ENCODE measurements at regions not wholly inside any gene's neighbourhood (a gene's known extent, or its start where the extent isn't known, plus 50 kb on each side); places are given as distances from the start of the nearest gene placed in this dataset.
"Not testable (repeated sequence)": the region's sequence is repeated elsewhere in the genome, so short reads cannot be mapped to it uniquely, and the experiment has no call there.

GRCh38 chr1:71292203-71292602 is 211.4 kb upstream of the ZRANB2 start:
- Histone ChIP-seq H3K4me1 (ENCODE audit: control insufficient read depth in 1 of 2, extremely low read depth in 1 of 2, insufficient read depth in 2 of 2, low read length in 2 of 2) (no peaks in the 10 kb centered on the region), H3K27ac (ENCODE audit: low read length) (no peak overlapping the region), H3K9me3 (no peaks in the 10 kb centered on the region), H3K36me3 (ENCODE audit: control insufficient read depth in 2 of 2, extremely low read depth in 1 of 2, insufficient read depth in 1 of 2, low read length in 1 of 2) (no peaks in the 10 kb centered on the region), H3K4me3 (ENCODE audit: control insufficient read depth in 1 of 2, extremely low read depth in 1 of 2, low read length in 1 of 2) (no peak overlapping the region), H3K27me3 (replicated peaks in 1 of 2; ENCODE audit: control insufficient read depth in 2 of 2, extremely low read depth in 1 of 2, insufficient read depth in 2 of 2, low read length in 1 of 2) (no peaks in the 10 kb centered on the region)
- H3K27ac Mint-ChIP-seq: no peak overlapping the region
- ChIA-PET POLR2A (no interaction called here), CTCF (no interaction called here)
- H3K4me3 Mint-ChIP-seq: no peak overlapping the region
- no peaks in the 10 kb centered on the region for H3K27me3 Mint-ChIP-seq
- no CpG with 5 or more reads among the region's 2 CpGs for WGBS (ENCODE audit: insufficient coverage)
- no peaks in the 10 kb centered on the region for H3K4me1 Mint-ChIP-seq
- ATAC-seq (replicated peaks in 1 of 4) (no peak), DNase-seq (no peak)
- no peaks in the 10 kb centered on the region for H3K36me3 Mint-ChIP-seq
- H3K9me3 Mint-ChIP-seq: peaks cover 10 to 31% (median 15%) of the 10 kb centered on the region in 3 donors

GRCh38 chr1:71290506-71291237 is 209.8 kb upstream of the ZRANB2 start:
- H3K27me3 Mint-ChIP-seq; ATAC-seq (replicated peaks in 1 of 4); POLR2A ChIA-PET; H3K4me1 Mint-ChIP-seq; H3K36me3 Mint-ChIP-seq; H3K27me3 ChIP-seq (replicated peaks in 1 of 2; ENCODE audit: control insufficient read depth in 2 of 2, extremely low read depth in 1 of 2, insufficient read depth in 2 of 2, low read length in 1 of 2); H3K9me3 ChIP-seq; H3K27ac Mint-ChIP-seq; H3K27ac ChIP-seq (ENCODE audit: low read length); DNase-seq; H3K4me1 ChIP-seq (ENCODE audit: control insufficient read depth in 1 of 2, extremely low read depth in 1 of 2, insufficient read depth in 2 of 2, low read length in 2 of 2); H3K4me3 Mint-ChIP-seq; H3K36me3 ChIP-seq (ENCODE audit: control insufficient read depth in 2 of 2, extremely low read depth in 1 of 2, insufficient read depth in 1 of 2, low read length in 1 of 2); H3K4me3 ChIP-seq (ENCODE audit: control insufficient read depth in 1 of 2, extremely low read depth in 1 of 2, low read length in 1 of 2): not testable (repeated sequence)
- peaks cover 10 to 31% (median 15%) of the 10 kb centered on the region in 3 donors for H3K9me3 Mint-ChIP-seq
- CTCF ChIA-PET: interaction anchor here in 1 of 2 donors (0.6 kb wide), 1 partner anchor 19 kb away, joined by 3 read pairs; no protein-coding TSS in a partner anchor
- 71% methylated on average over 3 of the region's 6 CpGs for WGBS (ENCODE audit: insufficient coverage)

- peaks cover 6 to 22% (median 17%) of the 10 kb centered on the region in 3 donors for H3K9me3 Mint-ChIP-seq
- H3K36me3 Mint-ChIP-seq: no peaks in the 10 kb centered on the region
- ChIA-PET CTCF (no interaction called here), POLR2A (interaction anchor here in 1 of 2 donors (0.5 kb wide), 1 partner anchor 14 kb away, joined by 3 read pairs; no protein-coding TSS in a partner anchor)
- no peak for DNase-seq
- H3K4me3 ChIP-seq (ENCODE audit: control insufficient read depth in 1 of 2, extremely low read depth in 1 of 2, low read length in 1 of 2): no peak overlapping the region
- no peaks in the 10 kb centered on the region for H3K36me3 ChIP-seq (ENCODE audit: control insufficient read depth in 2 of 2, extremely low read depth in 1 of 2, insufficient read depth in 1 of 2, low read length in 1 of 2)
- no peaks in the 10 kb centered on the region for H3K4me1 ChIP-seq (ENCODE audit: control insufficient read depth in 1 of 2, extremely low read depth in 1 of 2, insufficient read depth in 2 of 2, low read length in 2 of 2)
- no peaks in the 10 kb centered on the region for H3K9me3 ChIP-seq
- no peaks in the 10 kb centered on the region for H3K27me3 Mint-ChIP-seq
- no peak overlapping the region for H3K27ac ChIP-seq (ENCODE audit: low read length)
- no peak for ATAC-seq (replicated peaks in 1 of 4)
- no peak overlapping the region for H3K27ac Mint-ChIP-seq
- no peaks in the 10 kb centered on the region for H3K4me1 Mint-ChIP-seq
- H3K27me3 ChIP-seq (replicated peaks in 1 of 2; ENCODE audit: control insufficient read depth in 2 of 2, extremely low read depth in 1 of 2, insufficient read depth in 2 of 2, low read length in 1 of 2): no peaks in the 10 kb centered on the region
- H3K4me3 Mint-ChIP-seq: no peak overlapping the region
- WGBS (ENCODE audit: insufficient coverage): no CpG with 5 or more reads among the region's 1 CpG
Measured at GRCh38 chr1:71285529-71285928, 204.7 kb upstream of the ZRANB2 start.

- Mint-ChIP-seq H3K4me1 (no peaks in the 10 kb centered on the region), H3K27ac (no peak overlapping the region), H3K36me3 (no peaks in the 10 kb centered on the region), H3K27me3 (no peaks in the 10 kb centered on the region), H3K9me3 (peaks cover 3 to 5% (median 5%) of the 10 kb centered on the region in 3 donors), H3K4me3 (no peak overlapping the region)
- Histone ChIP-seq H3K9me3 (no peaks in the 10 kb centered on the region), H3K27ac (ENCODE audit: low read length) (no peak overlapping the region), H3K36me3 (ENCODE audit: control insufficient read depth in 2 of 2, extremely low read depth in 1 of 2, insufficient read depth in 1 of 2, low read length in 1 of 2) (no peaks in the 10 kb centered on the region), H3K27me3 (replicated peaks in 1 of 2; ENCODE audit: control insufficient read depth in 2 of 2, extremely low read depth in 1 of 2, insufficient read depth in 2 of 2, low read length in 1 of 2) (no peaks in the 10 kb centered on the region), H3K4me3 (ENCODE audit: control insufficient read depth in 1 of 2, extremely low read depth in 1 of 2, low read length in 1 of 2) (no peak overlapping the region), H3K4me1 (ENCODE audit: control insufficient read depth in 1 of 2, extremely low read depth in 1 of 2, insufficient read depth in 2 of 2, low read length in 2 of 2) (no peaks in the 10 kb centered on the region)
- ChIA-PET POLR2A (no interaction called here), CTCF (no interaction called here)
- DNase-seq: no peak
- no peak for ATAC-seq (replicated peaks in 1 of 4)
Measured at GRCh38 chr1:71276466-71276865, 195.6 kb upstream of the ZRANB2 start.

- H3K36me3 Mint-ChIP-seq: no peaks in the 10 kb centered on the region
- H3K27me3 Mint-ChIP-seq: no peaks in the 10 kb centered on the region
- Histone ChIP-seq H3K27ac (ENCODE audit: low read length) (no peak overlapping the region), H3K4me3 (ENCODE audit: control insufficient read depth in 1 of 2, extremely low read depth in 1 of 2, low read length in 1 of 2) (no peak overlapping the region), H3K9me3 (no peaks in the 10 kb centered on the region), H3K4me1 (ENCODE audit: control insufficient read depth in 1 of 2, extremely low read depth in 1 of 2, insufficient read depth in 2 of 2, low read length in 2 of 2) (no peaks in the 10 kb centered on the region), H3K27me3 (replicated peaks in 1 of 2; ENCODE audit: control insufficient read depth in 2 of 2, extremely low read depth in 1 of 2, insufficient read depth in 2 of 2, low read length in 1 of 2) (no peaks in the 10 kb centered on the region), H3K36me3 (ENCODE audit: control insufficient read depth in 2 of 2, extremely low read depth in 1 of 2, insufficient read depth in 1 of 2, low read length in 1 of 2) (no peaks in the 10 kb centered on the region)
- no peak overlapping the region for H3K27ac Mint-ChIP-seq
- no peak for ATAC-seq (replicated peaks in 1 of 4)
- H3K9me3 Mint-ChIP-seq: peaks cover 3 to 12% (median 5%) of the 10 kb centered on the region in 3 donors
- H3K4me1 Mint-ChIP-seq: no peaks in the 10 kb centered on the region
- CTCF ChIA-PET: no interaction called here
- POLR2A ChIA-PET: interaction anchor here in 1 of 2 donors (0.6 kb wide), 1 partner anchor 38 kb away, joined by 3 read pairs; no protein-coding TSS in a partner anchor
- WGBS (ENCODE audit: insufficient coverage): 100% methylated on average over 1 of the region's 6 CpGs
- DNase-seq: no peak
- H3K4me3 Mint-ChIP-seq: no peak overlapping the region
Measured at GRCh38 chr1:71273334-71273733, 192.5 kb upstream of the ZRANB2 start.

GRCh38 chr1:71270394-71270915 is 189.6 kb upstream of the ZRANB2 start:
- H3K4me1 Mint-ChIP-seq: no peaks in the 10 kb centered on the region
- Histone ChIP-seq H3K27me3 (replicated peaks in 1 of 2; ENCODE audit: control insufficient read depth in 2 of 2, extremely low read depth in 1 of 2, insufficient read depth in 2 of 2, low read length in 1 of 2) (no peaks in the 10 kb centered on the region), H3K27ac (ENCODE audit: low read length) (no peak overlapping the region), H3K9me3 (no peaks in the 10 kb centered on the region), H3K4me3 (ENCODE audit: control insufficient read depth in 1 of 2, extremely low read depth in 1 of 2, low read length in 1 of 2) (no peak overlapping the region), H3K4me1 (ENCODE audit: control insufficient read depth in 1 of 2, extremely low read depth in 1 of 2, insufficient read depth in 2 of 2, low read length in 2 of 2) (no peaks in the 10 kb centered on the region), H3K36me3 (ENCODE audit: control insufficient read depth in 2 of 2, extremely low read depth in 1 of 2, insufficient read depth in 1 of 2, low read length in 1 of 2) (no peaks in the 10 kb centered on the region)
- POLR2A ChIA-PET: no interaction called here
- ATAC-seq (replicated peaks in 1 of 4) (no peak), DNase-seq (no peak)
- no peaks in the 10 kb centered on the region for H3K27me3 Mint-ChIP-seq
- WGBS (ENCODE audit: insufficient coverage): 87% methylated on average over 5 of the region's 8 CpGs
- H3K36me3 Mint-ChIP-seq: no peaks in the 10 kb centered on the region
- H3K4me3 Mint-ChIP-seq: no peak overlapping the region
- peaks cover 0 to 13% (median 7%) of the 10 kb centered on the region in 3 donors for H3K9me3 Mint-ChIP-seq
- no peak overlapping the region for H3K27ac Mint-ChIP-seq
- CTCF ChIA-PET: interaction anchor here in 1 of 2 donors (0.6 kb wide), 1 partner anchor 72 kb away, joined by 3 read pairs; no protein-coding TSS in a partner anchor

Measured in T-cell (primary cell).